Skeletal muscle satellite cell (primary cell): ENCODE measurements at regions not wholly inside any gene's neighbourhood (a gene's known extent, or its start where the extent isn't known, plus 50 kb on each side); places are given as distances from the start of the nearest gene placed in this dataset.

Experiments
- H3K27me3 ChIP-seq: 2 replicates; pipeline ENCODE4 v1.7.0; 2013; ENCODE audit warnings: low read length; ENCODE audit not compliant: control insufficient read depth, insufficient read depth
- H3K36me3 ChIP-seq: 2 replicates; pipeline ENCODE4 v1.7.0; 2013; ENCODE audit warnings: mild to moderate bottlenecking, control low read depth, low read length; ENCODE audit not compliant: insufficient read depth
- H3K4me1 ChIP-seq: 2 replicates; pipeline ENCODE4 v1.7.0; 2013; ENCODE audit warnings: low read length; ENCODE audit not compliant: control insufficient read depth, insufficient read depth
- H3K4me2 ChIP-seq: 2 replicates; pipeline ENCODE4 v1.7.0; 2013; ENCODE audit warnings: mild to moderate bottlenecking, low read length
- H3K4me3 ChIP-seq: 2 replicates; pipeline ENCODE4 v1.7.0; 2013; ENCODE audit warnings: low read length
- H3K9ac ChIP-seq: 2 replicates; pipeline ENCODE4 v1.7.0; 2013; ENCODE audit warnings: mild to moderate bottlenecking, low read depth, low read length, moderate library complexity
- H3K9me3 ChIP-seq: replicated peaks from 2 replicates; pipeline ENCODE4 v1.7.0; 2013; ENCODE audit warnings: mild to moderate bottlenecking, control low read depth, low read length

DNA sequence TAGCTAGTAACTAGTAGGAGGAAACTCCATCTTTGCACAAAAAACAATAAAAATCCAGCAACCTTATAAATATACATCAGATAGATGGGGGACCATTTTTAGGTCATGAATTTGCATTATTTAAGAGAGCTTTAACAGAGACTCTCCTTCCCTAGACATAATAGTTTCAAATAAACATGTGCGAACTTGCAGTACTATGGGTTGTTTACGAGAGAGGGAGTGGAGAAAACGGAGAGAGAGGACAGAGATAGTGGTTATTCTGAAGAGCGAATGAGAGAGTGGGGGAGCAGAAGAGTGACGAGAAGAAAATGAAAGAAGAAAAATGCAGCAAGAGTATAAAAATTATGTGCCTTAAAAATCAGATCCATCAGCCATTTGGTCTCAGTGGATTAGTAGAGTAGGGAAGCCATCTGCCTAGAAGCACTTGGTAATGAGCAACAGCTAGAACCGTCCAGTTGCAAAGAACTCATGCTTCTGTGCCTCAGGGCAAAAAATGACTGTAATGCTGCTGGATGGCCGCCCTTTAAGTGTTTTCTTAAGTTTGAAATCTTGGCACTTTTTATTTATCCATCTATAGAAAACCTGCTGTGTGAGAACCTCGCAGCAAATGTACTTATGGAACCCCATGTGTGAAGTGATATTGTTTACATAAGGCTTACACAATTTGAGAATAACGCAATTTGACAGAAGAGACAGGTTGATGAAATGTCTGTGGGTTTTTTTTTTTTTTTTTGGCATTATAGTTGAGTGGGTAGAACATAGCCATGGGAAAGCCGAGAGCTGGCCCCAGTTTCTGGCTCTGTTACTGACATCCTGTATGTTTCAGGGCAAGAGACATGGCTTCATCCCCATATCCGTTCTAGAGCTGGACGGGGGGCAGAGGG, 95.6 kb upstream of the ZNF608 start:
- no peaks in the 10 kb centered on the region for H3K27me3 ChIP-seq
- H3K4me2 ChIP-seq: no peak overlapping the region
- no peaks in the 10 kb centered on the region for H3K9me3 ChIP-seq
- no peak overlapping the region for H3K4me3 ChIP-seq
- H3K4me1 ChIP-seq: peaks cover 3% of the 10 kb centered on the region
- no peaks in the 10 kb centered on the region for H3K36me3 ChIP-seq
- H3K9ac ChIP-seq: no peak overlapping the region

GRCh38 chr5:124842725-124843595, 96.5 kb upstream of the ZNF608 start:
- Histone ChIP-seq H3K4me1 (peaks cover 3% of the 10 kb centered on the region), H3K4me2 (no peak overlapping the region), H3K36me3 (no peaks in the 10 kb centered on the region), H3K4me3 (no peak overlapping the region), H3K27me3 (no peaks in the 10 kb centered on the region), H3K9ac (no peak overlapping the region), H3K9me3 (no peaks in the 10 kb centered on the region)

DNA sequence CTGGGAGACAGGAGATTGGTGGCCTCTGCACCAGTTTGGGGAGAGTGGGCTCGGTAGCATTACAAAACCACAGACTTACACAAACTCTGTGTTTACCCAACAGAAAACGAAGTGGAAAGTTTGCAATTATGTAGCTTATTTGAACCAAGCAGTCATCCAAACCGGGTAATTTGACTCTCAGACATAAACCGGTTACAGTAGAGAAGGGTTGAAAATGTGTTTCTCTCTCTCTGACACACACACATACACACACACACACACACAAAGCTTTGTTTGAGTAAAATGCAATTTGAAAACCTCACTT, 97.1 kb upstream of the ZNF608 start:
- Histone ChIP-seq H3K4me3 (no peak overlapping the region), H3K27me3 (no peaks in the 10 kb centered on the region), H3K4me2 (no peak overlapping the region), H3K36me3 (no peaks in the 10 kb centered on the region), H3K4me1 (peaks cover 3% of the 10 kb centered on the region), H3K9me3 (no peaks in the 10 kb centered on the region), H3K9ac (no peak overlapping the region)

DNA sequence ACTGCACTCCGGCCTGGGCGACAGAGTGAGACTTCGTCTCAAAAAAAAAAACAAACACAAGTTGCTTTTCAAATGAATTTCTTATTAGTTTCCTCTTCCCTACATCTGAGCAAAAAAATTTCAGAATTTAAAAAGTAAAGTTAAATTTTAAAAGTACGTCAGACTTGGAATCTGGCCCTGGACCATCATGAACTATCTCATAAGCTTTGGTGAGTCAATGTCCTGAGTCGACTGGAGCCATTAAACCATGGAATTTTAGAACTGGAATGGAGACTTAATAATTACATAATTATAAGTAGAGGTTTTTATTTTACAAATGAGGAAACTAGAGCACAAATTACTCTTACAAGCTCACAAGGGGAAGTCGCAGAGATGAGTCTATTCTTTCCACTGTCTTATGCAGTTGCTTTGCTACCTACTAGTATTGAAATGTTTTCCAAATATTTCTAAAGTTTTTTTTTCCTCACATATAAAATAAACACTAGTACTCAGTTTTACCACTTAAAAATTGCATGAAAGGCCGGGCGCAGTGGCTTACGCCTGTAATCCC, 98.0 kb upstream of the ZNF608 start:
- no peak overlapping the region for H3K4me3 ChIP-seq
- H3K9ac ChIP-seq: no peak overlapping the region
- no peaks in the 10 kb centered on the region for H3K27me3 ChIP-seq
- no peak overlapping the region for H3K4me2 ChIP-seq
- no peaks in the 10 kb centered on the region for H3K36me3 ChIP-seq
- H3K9me3 ChIP-seq: no peaks in the 10 kb centered on the region
- H3K4me1 ChIP-seq: peaks cover under 1% of the 10 kb centered on the region

DNA sequence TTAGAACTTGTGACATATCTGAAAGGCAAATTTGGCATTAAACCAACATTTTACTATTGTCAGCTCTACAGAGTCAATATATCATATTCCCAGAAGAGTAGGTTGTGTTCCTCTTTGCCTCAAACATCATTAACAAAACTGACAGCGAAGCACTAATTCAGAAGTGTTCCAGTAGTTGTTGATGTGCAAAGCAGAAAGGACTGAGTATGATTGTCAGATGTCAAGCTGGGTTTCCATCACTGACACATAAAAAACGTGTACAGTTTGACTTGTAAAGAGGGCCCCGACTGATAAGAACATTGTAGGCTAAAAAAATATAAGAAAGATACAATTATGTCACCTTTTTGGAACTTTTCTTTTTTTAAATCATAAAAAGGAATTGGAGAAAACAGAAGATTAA, 101.5 kb upstream of the ZNF608 start:
- no peaks in the 10 kb centered on the region for H3K4me1 ChIP-seq

DNA sequence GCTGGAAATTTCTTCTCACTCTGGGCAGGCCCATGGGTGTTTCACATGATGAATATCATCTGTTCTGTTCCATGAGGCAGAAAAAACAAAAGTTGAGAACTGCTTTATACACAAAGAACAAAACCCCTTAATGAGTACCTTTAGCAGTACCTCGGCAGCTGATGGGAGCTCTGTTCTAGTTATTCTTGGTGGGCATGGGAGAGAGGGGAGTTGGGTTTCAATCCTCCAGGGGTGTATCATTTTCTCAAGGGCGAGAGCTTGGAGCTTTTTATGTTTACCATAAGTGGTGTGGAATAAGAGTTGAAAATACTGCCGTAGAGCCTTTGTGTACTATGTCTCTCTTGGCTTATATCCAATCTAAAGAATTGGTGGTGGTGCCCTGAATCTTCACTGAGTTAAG, 103.3 kb upstream of the ZNF608 start:
- Histone ChIP-seq H3K4me2 (no peak overlapping the region), H3K9me3 (no peaks in the 10 kb centered on the region), H3K36me3 (no peaks in the 10 kb centered on the region), H3K4me1 (no peaks in the 10 kb centered on the region), H3K9ac (no peak overlapping the region), H3K27me3 (no peaks in the 10 kb centered on the region), H3K4me3 (no peak overlapping the region)

More for the DNA sequence above, 101.5 kb upstream of the ZNF608 start:
- no peaks in the 10 kb centered on the region for H3K9me3 ChIP-seq
- H3K4me2 ChIP-seq: no peak overlapping the region
- no peaks in the 10 kb centered on the region for H3K27me3 ChIP-seq
- H3K36me3 ChIP-seq: no peaks in the 10 kb centered on the region
- H3K9ac ChIP-seq: no peak overlapping the region
- no peak overlapping the region for H3K4me3 ChIP-seq

DNA sequence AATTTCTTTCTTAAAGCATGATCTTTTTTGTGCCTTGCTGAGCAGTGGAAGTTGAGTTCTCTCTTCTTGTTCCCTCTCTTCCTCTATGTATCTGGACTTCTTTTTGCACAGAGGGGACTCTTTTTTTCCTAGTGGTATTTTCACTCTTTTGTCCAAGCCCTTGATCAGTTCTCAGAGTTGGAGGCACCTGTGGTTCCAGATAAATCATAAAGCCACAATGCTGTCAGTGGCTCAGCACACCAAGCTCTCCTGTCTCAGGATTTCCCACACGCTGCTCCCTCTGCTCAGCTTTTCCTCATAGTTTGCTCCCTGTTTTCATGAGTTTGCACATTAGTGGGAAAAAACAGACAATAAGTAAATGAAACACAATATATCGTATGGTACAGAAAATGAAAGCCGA, 110.3 kb upstream of the ZNF608 start:
- Histone ChIP-seq H3K4me2 (no peak overlapping the region), H3K4me1 (no peaks in the 10 kb centered on the region), H3K4me3 (no peak overlapping the region), H3K9me3 (no peaks in the 10 kb centered on the region), H3K9ac (no peak overlapping the region), H3K36me3 (no peaks in the 10 kb centered on the region), H3K27me3 (no peaks in the 10 kb centered on the region)

- Histone ChIP-seq H3K36me3 (no peaks in the 10 kb centered on the region), H3K9ac (no peak overlapping the region), H3K4me1 (no peaks in the 10 kb centered on the region), H3K4me2 (peak overlapping the region; percentile 9), H3K4me3 (no peak overlapping the region), H3K27me3 (no peaks in the 10 kb centered on the region), H3K9me3 (no peaks in the 10 kb centered on the region)
These were observed 112.2 kb upstream of the ZNF608 start for GRCh38 chr5:124858612-124859011.

GRCh38 chr5:124859027-124859426, 112.6 kb upstream of the ZNF608 start:
- H3K36me3 ChIP-seq: no peaks in the 10 kb centered on the region
- no peaks in the 10 kb centered on the region for H3K9me3 ChIP-seq
- no peak overlapping the region for H3K9ac ChIP-seq
- H3K4me2 ChIP-seq: peak overlapping the region; percentile 9
- H3K4me3 ChIP-seq: no peak overlapping the region
- H3K4me1 ChIP-seq: no peaks in the 10 kb centered on the region
- H3K27me3 ChIP-seq: no peaks in the 10 kb centered on the region

GRCh38 chr5:124859556-124860290, 113.3 kb upstream of the ZNF608 start:
- Histone ChIP-seq H3K4me2 (no peak overlapping the region), H3K4me3 (no peak overlapping the region), H3K9me3 (no peaks in the 10 kb centered on the region), H3K36me3 (no peaks in the 10 kb centered on the region), H3K27me3 (no peaks in the 10 kb centered on the region), H3K9ac (no peak overlapping the region), H3K4me1 (no peaks in the 10 kb centered on the region)

GRCh38 chr5:124860291-124860655, 113.8 kb upstream of the ZNF608 start:
- Histone ChIP-seq H3K9ac (no peak overlapping the region), H3K36me3 (no peaks in the 10 kb centered on the region), H3K4me3 (no peak overlapping the region), H3K4me1 (no peaks in the 10 kb centered on the region), H3K27me3 (no peaks in the 10 kb centered on the region), H3K4me2 (no peak overlapping the region), H3K9me3 (no peaks in the 10 kb centered on the region)
